Stimulated activated CD4-positive, alpha-beta T cell treated with anti-CD3 and anti-CD28 coated beads, TNF-alpha, amount 100 ng/mL, for 24 hours (primary cell): ENCODE measurements at regions not wholly inside any gene's neighbourhood (a gene's known extent, or its start where the extent isn't known, plus 50 kb on each side); places are given as distances from the start of the nearest gene placed in this dataset.
"Not testable (repeated sequence)": the region's sequence is repeated elsewhere in the genome, so short reads cannot be mapped to it uniquely, and the experiment has no call there.

Experiments used
- DNase-seq, 3 experiments: peaks; one replicate each; pipeline ENCODE4 v3.0.0-alpha.2; 2020; ENCODE audit warnings: low read depth in 3 of 3

- no peak for DNase-seq
Measured at GRCh38 chr11:134598368-134598767, 186.3 kb upstream of the B3GAT1 start.

- DNase-seq = no peak
Measured at GRCh38 chr11:134597452-134597851, 185.4 kb upstream of the B3GAT1 start.

- DNase-seq = no peak
Measured at GRCh38 chr11:134596404-134596803, 184.4 kb upstream of the B3GAT1 start.

DNA sequence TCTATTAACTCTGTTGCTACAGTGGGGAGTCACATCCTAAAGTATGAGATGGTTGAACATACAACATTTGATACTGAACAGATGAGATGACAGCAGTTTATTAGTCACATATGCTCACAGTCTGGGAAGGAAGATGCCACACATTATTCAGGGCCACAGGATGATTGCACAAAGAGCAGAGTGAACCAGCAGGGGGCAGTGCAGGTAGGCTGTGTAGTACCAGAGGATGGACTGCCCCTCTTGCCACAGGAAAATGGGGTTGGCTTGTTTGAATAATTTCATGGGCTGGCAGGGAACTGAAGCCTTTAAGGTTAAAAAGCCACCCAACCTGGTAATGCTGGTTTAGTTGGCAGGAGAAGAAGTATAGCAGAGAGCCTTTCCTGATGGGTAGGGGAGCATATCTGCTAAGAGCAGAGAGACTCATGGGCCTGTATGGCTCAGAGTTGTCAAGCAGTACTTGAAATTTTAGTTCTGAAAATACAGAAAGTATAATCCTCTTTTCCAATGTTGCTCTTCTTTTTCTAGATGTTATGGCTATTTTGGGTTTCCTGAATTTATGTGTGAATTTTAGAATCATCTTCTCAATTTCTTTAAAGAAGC is 180.4 kb upstream of the B3GAT1 start:
- DNase-seq = peak in 1 of 3 experiments; percentile 58

GRCh38 chr11:134591338-134591737 is 179.3 kb upstream of the B3GAT1 start:
- no peak for DNase-seq

- no peak for DNase-seq
Measured at GRCh38 chr11:134589129-134589528, 177.1 kb upstream of the B3GAT1 start.

DNA sequence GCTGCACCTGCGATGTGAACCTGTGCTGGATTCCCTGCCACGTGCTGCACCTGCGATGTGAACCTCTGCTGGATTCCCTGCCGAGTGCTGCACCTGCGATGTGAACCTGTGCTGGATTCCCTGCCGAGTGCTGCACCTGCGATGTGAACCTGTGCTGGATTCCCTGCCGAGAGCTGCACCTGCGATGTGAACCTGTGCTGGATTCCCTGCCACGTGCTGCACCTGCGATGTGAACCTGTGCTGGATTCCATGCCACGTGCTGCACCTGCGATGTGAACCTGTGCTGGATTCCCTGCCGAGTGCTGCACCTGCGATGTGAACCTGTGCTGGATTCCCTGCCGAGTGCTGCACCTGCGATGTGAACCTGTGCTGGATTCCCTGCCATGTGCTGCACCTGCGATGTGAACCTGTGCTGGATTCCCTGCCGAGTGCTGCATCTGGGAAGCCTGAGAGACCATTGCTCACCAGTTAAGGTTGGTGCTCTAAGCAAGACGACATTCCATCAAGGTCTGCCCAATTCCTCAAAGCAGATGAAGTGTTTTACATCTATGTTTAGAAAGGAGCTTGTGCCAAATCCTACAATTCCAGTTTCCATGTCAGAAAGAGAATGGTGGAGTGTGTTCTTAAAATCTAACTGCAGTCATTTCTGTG is 176.5 kb upstream of the B3GAT1 start:
- DNase-seq = not testable (repeated sequence)

DNA sequence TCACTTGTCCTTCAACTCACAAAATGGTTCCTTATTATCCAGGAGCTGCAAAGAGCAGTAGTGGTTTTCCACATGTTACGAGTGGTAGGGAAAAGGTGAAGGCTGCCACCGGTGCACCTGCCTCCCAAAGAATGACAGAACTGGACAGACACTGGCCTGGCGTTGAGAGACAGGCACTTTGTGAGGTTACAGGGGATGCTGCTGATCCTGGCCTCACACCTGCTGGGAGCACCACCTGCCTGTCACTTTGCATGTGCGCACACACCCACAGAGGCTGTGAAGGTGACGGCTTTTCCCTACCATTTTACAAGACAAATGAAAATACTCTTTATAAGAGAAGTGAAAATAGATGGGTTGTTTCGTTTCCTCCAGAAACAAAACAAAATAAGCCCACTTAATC is 175.3 kb upstream of the B3GAT1 start:
- no peak for DNase-seq

DNA sequence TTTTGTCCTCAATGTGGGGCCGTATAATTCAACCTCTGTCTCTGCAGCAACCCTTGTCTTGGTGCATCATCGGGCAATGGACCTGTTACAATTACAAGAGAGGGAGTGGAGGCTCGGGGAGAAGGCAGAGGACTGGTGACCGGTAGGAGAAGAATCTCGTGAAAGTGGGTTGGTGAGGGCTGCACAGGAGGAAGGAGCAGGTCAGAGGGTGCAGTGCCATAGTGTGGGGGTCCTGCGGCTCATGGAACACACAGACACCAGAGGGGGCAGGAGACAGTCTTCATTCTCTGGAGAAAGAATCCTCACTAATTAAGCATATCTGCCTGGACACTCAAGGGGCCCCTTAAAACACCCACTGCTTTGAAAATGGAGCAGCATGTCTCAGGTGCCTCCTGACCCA is 174.7 kb upstream of the B3GAT1 start:
- no peak for DNase-seq

DNA sequence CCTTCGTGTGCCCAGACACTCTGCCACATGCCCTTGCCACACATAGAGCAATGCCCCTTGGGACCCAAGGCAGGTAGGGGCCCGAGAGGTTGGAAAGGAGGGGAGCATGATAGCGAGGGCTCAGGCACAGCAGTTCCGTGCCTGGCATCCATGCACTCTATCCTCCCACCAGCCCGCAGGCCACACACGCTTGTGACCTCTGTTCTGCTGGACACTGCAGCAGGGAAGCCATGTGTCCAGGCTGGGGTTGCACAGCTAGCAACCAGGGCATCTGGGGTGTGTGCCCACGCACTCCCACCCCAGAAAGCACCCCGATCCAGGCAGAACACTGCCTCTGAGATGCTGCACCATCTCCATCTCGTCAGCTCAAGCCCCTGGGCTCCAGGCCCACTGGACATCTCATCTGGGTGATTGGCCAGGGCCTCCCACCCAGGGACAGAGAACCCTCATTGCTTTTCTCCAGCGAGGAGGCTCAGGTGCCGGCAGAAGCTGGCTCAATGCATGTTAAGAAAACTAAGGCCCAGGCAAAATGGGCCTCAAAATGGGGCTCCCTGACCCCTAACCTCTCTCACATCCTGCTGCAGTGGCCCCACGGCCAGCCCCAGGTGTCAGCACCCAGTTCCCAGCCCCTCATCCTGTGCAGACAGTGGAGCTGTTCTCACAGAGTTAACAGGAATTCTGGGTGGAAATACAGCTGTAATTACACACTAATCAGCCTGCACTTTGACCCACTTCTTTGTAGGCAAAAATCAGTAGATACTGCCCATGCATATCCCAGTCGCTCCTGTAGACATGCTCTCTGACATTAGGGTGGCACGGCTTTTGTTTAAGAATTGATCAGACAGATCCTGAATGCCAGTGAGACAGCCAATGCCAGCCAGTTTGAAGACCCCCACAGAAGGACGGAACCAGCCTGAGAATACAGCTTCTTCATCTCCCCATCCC is 173.9 kb upstream of the B3GAT1 start:
- DNase-seq = no peak

DNA sequence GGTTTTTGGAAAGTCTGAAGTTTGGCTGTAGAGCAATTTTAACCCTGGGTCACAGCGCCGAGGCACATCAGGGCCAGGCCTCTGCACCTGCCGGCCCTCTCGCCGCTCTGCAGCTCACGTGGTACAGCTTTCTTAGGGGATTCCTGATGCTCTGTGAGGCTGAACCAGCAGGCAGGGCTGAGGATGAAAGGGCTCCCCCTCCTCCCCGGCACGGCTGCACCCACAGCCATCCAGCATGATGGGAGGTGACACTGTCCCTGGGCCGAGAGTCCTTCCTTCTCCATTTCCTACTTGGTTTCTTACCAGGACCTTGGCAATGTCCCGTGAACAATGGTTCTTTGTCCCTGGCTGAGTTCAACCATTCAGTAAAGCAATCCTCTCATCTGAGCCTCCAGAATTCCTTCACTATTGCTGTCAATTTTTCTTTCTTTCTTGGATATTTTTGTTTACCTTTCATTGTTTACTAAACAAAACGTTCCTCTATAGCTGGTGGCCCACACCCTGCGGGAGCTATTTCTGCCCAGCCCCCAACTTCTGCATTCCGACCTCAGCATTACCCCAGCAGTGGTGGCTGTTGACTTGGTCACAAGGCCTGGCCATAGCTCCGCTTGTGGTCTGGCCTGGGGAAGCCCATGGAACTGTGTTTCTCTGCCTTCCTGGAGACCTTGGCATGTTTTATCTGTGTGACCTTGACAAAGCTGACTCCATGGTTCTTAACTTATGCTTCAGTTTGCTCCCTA is 172.8 kb upstream of the B3GAT1 start:
- no peak for DNase-seq

DNA sequence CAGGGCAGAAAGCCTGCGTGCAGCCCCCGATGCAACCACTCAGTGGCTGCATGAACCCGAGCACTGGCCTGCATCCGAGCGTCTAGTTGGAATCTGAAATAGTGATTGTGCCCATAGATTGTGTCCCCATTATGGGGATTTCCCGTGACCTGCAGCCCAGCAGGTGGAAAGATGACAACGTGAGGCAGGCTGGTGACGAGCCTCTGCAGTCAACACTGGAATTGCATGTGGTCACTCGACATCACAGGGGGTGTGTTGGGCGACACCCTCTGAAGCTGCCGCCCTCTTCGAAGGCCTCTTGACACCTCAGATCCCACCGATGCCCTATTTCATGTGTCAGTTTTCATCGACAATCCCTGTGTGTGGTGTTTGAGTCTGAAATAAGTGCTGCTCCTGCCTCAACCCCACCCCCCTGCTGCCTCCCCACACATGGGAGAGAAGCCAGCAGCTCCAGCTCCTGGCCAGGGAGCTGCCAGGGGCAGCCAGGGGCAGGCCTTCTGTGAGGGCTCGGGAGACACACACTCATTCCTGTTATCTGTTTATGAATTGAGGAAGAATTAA is 172.0 kb upstream of the B3GAT1 start:
- DNase-seq = no peak

DNA sequence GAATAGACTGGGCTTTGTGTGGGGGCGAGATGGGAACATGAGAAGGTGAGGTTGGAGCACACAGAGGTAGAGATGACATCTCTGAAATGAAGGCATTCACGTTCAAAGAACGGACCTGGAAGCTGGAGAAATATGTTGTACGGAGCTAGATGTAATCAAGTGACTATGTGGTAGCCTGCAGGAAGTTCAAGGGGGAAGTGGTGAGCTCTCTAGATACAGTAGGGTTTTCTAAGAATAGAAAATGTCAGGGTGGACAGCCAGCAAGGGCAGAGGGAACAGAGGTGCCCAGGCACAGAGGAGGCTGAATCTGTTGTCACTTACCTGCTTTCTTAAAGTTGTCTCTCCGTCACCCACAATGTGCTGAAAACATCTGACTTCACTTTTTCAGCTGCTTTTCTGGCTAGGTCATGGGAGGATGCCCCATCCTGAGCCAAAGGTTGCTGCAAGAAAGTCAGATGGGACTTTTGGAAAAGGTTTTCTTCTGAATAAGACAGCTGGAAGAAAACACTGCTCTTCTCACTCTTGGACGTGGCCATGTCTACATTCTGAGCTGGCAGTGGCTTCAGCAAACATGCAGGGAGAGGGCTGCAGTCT is 171.5 kb upstream of the B3GAT1 start:
- no peak for DNase-seq

DNA sequence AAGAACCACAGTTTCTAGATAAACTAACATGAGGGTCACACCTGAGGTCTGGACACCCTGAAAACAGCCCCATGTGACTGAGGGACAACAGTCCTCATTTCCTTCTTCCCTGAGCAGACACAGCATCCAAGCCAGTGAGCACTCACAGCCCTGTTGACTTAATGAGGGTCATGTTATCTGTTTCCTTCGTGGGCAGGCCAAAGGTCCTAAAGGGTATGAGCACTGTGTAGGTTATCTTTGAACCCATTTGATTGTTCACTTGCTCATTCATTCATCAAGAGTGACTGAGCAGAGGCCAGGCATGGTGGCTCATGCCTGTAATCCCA is 170.7 kb upstream of the B3GAT1 start:
- no peak for DNase-seq

DNA sequence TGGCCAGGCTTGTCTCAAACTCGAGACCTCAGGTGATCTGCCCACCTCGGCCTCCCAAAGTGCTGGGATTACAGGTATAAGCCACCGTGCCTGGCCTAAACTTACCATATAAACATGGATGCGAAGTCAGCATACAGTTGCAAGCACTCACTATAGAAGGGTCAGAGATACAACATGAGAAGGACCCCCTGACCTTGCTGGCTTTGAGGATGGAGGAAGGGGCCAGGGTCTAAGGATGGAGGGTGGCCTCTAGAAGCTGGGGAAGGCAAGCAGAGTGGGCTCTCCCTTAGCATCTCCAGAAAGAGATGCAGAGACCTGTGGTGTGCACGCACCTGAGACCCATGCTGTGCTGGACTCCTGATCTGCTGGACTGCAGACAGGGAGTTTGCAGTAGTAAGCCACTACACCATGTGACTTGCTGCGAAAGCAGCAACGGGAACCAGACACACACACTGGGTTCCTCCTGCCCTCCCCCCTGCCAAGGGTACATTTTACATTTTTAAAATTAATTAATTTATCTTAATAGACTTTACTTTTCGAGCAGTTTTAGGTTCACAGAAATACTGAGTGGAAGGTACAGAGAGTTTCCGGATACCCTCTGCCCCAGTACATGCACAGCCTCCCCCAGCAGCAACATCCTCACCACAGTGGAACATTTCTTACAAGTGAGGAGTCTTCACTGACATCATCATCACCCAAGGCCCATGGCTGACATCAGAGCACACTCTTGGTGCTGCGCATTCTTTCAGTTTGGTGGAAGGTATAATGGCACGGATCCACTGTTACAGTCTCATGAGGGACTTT is 170.1 kb upstream of the B3GAT1 start:
- no peak for DNase-seq

GRCh38 chr11:134581121-134581626 is 169.1 kb upstream of the B3GAT1 start:
- DNase-seq = no peak

GRCh38 chr11:134580610-134580975 is 168.6 kb upstream of the B3GAT1 start:
- no peak for DNase-seq

- no peak for DNase-seq
Measured at GRCh38 chr11:134579724-134580609, 167.9 kb upstream of the B3GAT1 start.
